Hepatocyte (in vitro differentiated cells): ENCODE measurements at regions not wholly inside any gene's neighbourhood (a gene's known extent, or its start where the extent isn't known, plus 50 kb on each side); places are given as distances from the start of the nearest gene placed in this dataset.

Source experiments
- DNase-seq: peaks from one replicate; pipeline ENCODE4 v3.0.0-alpha.2; 2016; ENCODE audit warnings: low spot score
- H2AFZ ChIP-seq: fragments of 200-600 bp; sonication (generic); 2 replicates; pipeline ENCODE4 v1.6.0; 2016; ENCODE audit warnings: antibody characterized with exemption, mild to moderate bottlenecking
- H3K27ac ChIP-seq: fragments of 200-600 bp; sonication (generic); 2 replicates; pipeline ENCODE4 v1.5.1; 2016; ENCODE audit warnings: mild to moderate bottlenecking
- H3K27me3 ChIP-seq: fragments of 200-600 bp; sonication (generic); 2 replicates; pipeline ENCODE4 v1.6.1; 2016
- H3K36me3 ChIP-seq: fragments of 200-600 bp; sonication (generic); replicated peaks from 2 replicates; pipeline ENCODE4 v1.5.1; 2016; ENCODE audit warnings: low read depth; ENCODE audit not compliant: insufficient read depth
- H3K4me1 ChIP-seq: fragments of 200-600 bp; sonication (generic); 2 replicates; pipeline ENCODE4 v1.5.1; 2016; ENCODE audit warnings: mild to moderate bottlenecking, moderate library complexity; ENCODE audit not compliant: insufficient read depth
- H3K4me2 ChIP-seq: fragments of 200-600 bp; sonication (generic); 2 replicates; pipeline ENCODE4 v1.6.0; 2016
- H3K4me3 ChIP-seq: fragments of 200-600 bp; sonication (generic); 2 replicates; pipeline ENCODE4 v1.5.1; 2016; ENCODE audit warnings: mild to moderate bottlenecking
- H3K79me2 ChIP-seq: fragments of 200-600 bp; sonication (generic); 2 replicates; pipeline ENCODE4 v1.6.0; 2017; ENCODE audit warnings: mild to moderate bottlenecking
- H3K9me2 ChIP-seq: fragments of 200-600 bp; sonication (generic); replicated peaks from 2 replicates; pipeline ENCODE4 v1.6.0; 2017; ENCODE audit warnings: mild to moderate bottlenecking; ENCODE audit not compliant: insufficient read depth
- H3K9me3 ChIP-seq: fragments of 200-600 bp; sonication (generic); 2 replicates; pipeline ENCODE4 v1.5.1; 2016; ENCODE audit warnings: low read depth, mild to moderate bottlenecking
- H4K20me1 ChIP-seq: fragments of 200-600 bp; sonication (generic); 2 replicates; pipeline ENCODE4 v1.6.0; 2016; ENCODE audit warnings: mild to moderate bottlenecking; ENCODE audit not compliant: insufficient read depth, poor library complexity, severe bottlenecking
- CTCF ChIP-seq: fragments of 200-600 bp; sonication (generic); IDR thresholded peaks from 2 replicates; pipeline ENCODE4 v1.5.1; 2016; ENCODE audit warnings: antibody characterized with exemption, mild to moderate bottlenecking; ENCODE audit not compliant: poor library complexity
- EZH2 ChIP-seq: fragments of 200-600 bp; sonication (generic); IDR thresholded peaks from 2 replicates; pipeline ENCODE4 v1.6.1; 2016; ENCODE audit warnings: antibody characterized with exemption, mild to moderate bottlenecking, borderline replicate concordance
- EZH2phosphoT487 ChIP-seq: fragments of 200-600 bp; sonication (generic); IDR thresholded peaks from one replicate; pipeline ENCODE4 v1.6.1; 2018; ENCODE audit warnings: antibody characterized with exemption, mild to moderate bottlenecking, low read depth, moderate library complexity; ENCODE audit not compliant: unreplicated experiment, severe bottlenecking
- WGBS: methylation state at CpG from one replicate; pipeline ENCODE4 v1.1.6; 2016; ENCODE audit warnings: low lambda C conversion rate; ENCODE audit errors: missing lambda C conversion rate; 5-methylcytosine and 5-hydroxymethylcytosine counted together

- DNase-seq: no peak
- Histone ChIP-seq H3K36me3 (no peaks in the 10 kb centered on the region), H3K79me2 (no peaks in the 10 kb centered on the region), H4K20me1 (no peaks in the 10 kb centered on the region), H3K4me2 (no peak overlapping the region), H3K27me3 (no peaks in the 10 kb centered on the region), H3K9me3 (no peaks in the 10 kb centered on the region), H3K4me1 (no peaks in the 10 kb centered on the region), H3K9me2 (no peaks in the 10 kb centered on the region), H2AFZ (no peak overlapping the region), H3K4me3 (no peak overlapping the region), H3K27ac (no peak overlapping the region)
- TF ChIP-seq CTCF (no peak), EZH2 (no peak), EZH2phosphoT487 (no peak)
Observed at GRCh38 chr14:27927519-27927918, 839.1 kb upstream of the FOXG1 start.

GRCh38 chr14:27929797-27930347 lies 836.7 kb upstream of the FOXG1 start:
- no peak for TF ChIP-seq EZH2phosphoT487
- no peak for TF ChIP-seq EZH2
- TF ChIP-seq CTCF: no peak
- DNase-seq: no peak
- H3K36me3 ChIP-seq: no peaks in the 10 kb centered on the region
- H3K9me2 ChIP-seq: no peaks in the 10 kb centered on the region
- H3K4me2 ChIP-seq: no peak overlapping the region
- no peaks in the 10 kb centered on the region for H3K79me2 ChIP-seq
- H3K27ac ChIP-seq: no peak overlapping the region
- WGBS: 89% methylated on average over 1 of the region's 1 CpG
- no peaks in the 10 kb centered on the region for H4K20me1 ChIP-seq
- H3K4me3 ChIP-seq: no peak overlapping the region
- no peak overlapping the region for H2AFZ ChIP-seq
- H3K27me3 ChIP-seq: no peaks in the 10 kb centered on the region
- H3K9me3 ChIP-seq: no peaks in the 10 kb centered on the region
- H3K4me1 ChIP-seq: no peaks in the 10 kb centered on the region

DNA sequence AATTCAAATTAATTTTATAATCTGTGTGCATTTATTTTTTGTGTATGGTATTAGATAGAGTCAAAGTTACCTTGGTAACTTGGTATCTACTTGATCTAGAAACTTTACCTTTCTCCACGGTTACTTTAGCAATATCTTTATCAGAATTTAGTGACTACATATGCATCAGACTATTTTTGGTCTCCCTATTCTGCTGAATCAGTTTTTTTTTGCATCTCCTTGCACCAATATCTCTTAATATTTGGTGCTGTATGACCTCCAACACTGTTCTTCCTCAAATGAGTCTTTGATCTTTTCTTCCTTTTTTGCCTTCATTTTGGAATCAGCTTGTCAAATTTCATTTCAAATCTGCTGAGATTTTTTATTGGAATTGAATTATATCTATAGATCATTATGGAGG lies 828.2 kb upstream of the FOXG1 start:
- TF ChIP-seq CTCF (no peak), EZH2phosphoT487 (no peak)
- 42% methylated on average over 1 of the region's 1 CpG for WGBS
- H3K9me3 ChIP-seq: no peaks in the 10 kb centered on the region

GRCh38 chr14:27945512-27945911 lies 821.1 kb upstream of the FOXG1 start:
- no peak for DNase-seq
- no peaks in the 10 kb centered on the region for H3K36me3 ChIP-seq
- H3K4me1 ChIP-seq: no peaks in the 10 kb centered on the region
- no peak overlapping the region for H3K27ac ChIP-seq
- 90% methylated on average over 4 of the region's 4 CpGs for WGBS
- no peaks in the 10 kb centered on the region for H3K27me3 ChIP-seq
- no peaks in the 10 kb centered on the region for H3K9me3 ChIP-seq
- no peaks in the 10 kb centered on the region for H3K79me2 ChIP-seq
- no peak overlapping the region for H3K4me2 ChIP-seq
- no peak for TF ChIP-seq EZH2phosphoT487
- no peak for TF ChIP-seq EZH2
- no peak for TF ChIP-seq CTCF
- no peak overlapping the region for H3K4me3 ChIP-seq
- H4K20me1 ChIP-seq: peaks cover 3% of the 10 kb centered on the region
- no peak overlapping the region for H2AFZ ChIP-seq
- H3K9me2 ChIP-seq: no peaks in the 10 kb centered on the region

More for the DNA sequence above, 828.2 kb upstream of the FOXG1 start:
- Histone ChIP-seq H3K4me1 (no peaks in the 10 kb centered on the region), H4K20me1 (no peaks in the 10 kb centered on the region), H3K27me3 (no peaks in the 10 kb centered on the region), H3K36me3 (no peaks in the 10 kb centered on the region), H3K4me3 (no peak overlapping the region), H3K79me2 (no peaks in the 10 kb centered on the region), H3K27ac (no peak overlapping the region), H2AFZ (no peak overlapping the region), H3K9me2 (no peaks in the 10 kb centered on the region), H3K4me2 (no peak overlapping the region)
- no peak for DNase-seq
